ENCODE measurements at regions not wholly inside any gene's neighbourhood (a gene's known extent, or its start where the extent isn't known, plus 50 kb on each side); places are given as distances from the start of the nearest gene placed in this dataset.

GRCh38 chr11:29211202-29211601, 805.6 kb downstream of the KCNA4 start:
- no peak for TF ChIP-seq CTCF (conservative IDR thresholded peaks at IDR 0.05; ENCODE audit: low read depth, low read length)

DNA sequence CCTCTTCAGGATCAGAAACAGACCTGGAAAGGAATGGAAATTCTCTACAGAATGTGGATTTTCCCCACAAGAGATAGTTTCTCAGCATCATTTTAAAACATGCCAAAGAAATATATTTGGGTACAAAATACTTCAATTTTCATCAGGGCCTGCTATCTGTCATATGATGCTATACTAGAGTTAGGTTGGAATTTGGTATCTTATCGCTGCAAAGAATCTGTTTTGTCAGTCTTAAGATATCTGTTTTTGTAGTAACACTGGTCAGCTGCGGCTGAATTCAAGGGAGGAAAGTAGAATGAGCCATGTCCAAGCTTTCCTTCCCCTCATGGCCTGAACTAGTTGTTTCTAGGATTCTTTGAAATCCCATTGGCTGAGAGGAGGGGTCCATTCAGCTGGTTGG, 806.4 kb downstream of the KCNA4 start:
- no peak overlapping the region for H3K4me3 ChIP-seq (ENCODE audit: low read length)
- no peak for TF ChIP-seq CTCF (conservative IDR thresholded peaks at IDR 0.05; ENCODE audit: low read depth, low read length)
- DNase-seq (ENCODE audit: low read depth) = no peak

More at GRCh38 chr11:29211202-29211601, 805.6 kb downstream of the KCNA4 start:
- no peak for DNase-seq (ENCODE audit: low read depth)
- H3K4me3 ChIP-seq (ENCODE audit: low read length) = no peak overlapping the region

DNA sequence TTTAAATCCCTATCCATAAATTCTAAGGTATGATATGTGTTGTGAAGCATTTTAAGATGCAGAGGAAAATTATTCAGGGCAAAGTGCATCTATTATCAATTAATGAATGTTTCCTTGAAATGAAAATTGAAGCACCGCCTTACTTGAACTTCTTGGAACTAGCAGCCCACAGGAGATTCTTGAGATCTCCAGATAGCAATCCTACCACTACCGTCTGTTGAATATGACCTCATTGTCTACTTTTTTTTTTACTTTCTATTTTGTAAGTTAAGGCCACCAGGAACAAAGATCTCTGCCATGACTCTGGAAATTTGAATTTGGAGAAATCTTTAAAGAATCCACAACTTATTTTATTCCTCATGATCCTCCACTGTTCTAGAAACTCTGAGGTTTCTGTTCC, 808.7 kb downstream of the KCNA4 start:
- no peak for TF ChIP-seq CTCF (conservative IDR thresholded peaks at IDR 0.05; ENCODE audit: low read depth, low read length)
- no peak for DNase-seq (ENCODE audit: low read depth)
- no peak overlapping the region for H3K4me3 ChIP-seq (ENCODE audit: low read length)

- DNase-seq (ENCODE audit: low read depth) = no peak
- TF ChIP-seq CTCF (conservative IDR thresholded peaks at IDR 0.05; ENCODE audit: low read depth, low read length) = no peak
- no peak overlapping the region for H3K4me3 ChIP-seq (ENCODE audit: low read length)
These were observed 815.9 kb downstream of the KCNA4 start for GRCh38 chr11:29200791-29201562.

GRCh38 chr11:29190313-29190712, 826.5 kb downstream of the KCNA4 start:
- no peak for DNase-seq (ENCODE audit: low read depth)
- no peak for TF ChIP-seq CTCF (conservative IDR thresholded peaks at IDR 0.05; ENCODE audit: low read depth, low read length)
- no peak overlapping the region for H3K4me3 ChIP-seq (ENCODE audit: low read length)

DNA sequence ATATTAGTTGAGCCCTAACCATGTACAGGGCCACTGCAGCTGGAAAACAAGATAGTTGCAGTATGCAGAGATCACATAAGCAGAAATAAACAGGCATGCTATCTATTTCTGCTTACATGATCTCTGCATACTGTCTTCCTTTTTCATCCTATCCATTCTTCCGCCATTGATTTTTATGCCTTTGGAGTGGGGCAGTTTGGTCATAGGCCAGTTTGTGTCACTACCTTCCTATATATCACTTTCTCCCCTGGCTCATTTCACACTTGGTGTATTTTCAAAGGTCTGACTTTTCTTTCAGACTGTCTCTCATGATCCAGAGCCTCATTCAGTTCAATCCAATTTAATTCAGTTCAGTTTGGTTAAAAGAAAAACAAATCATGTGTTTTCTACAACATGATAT, 829.6 kb downstream of the KCNA4 start:
- TF ChIP-seq CTCF (conservative IDR thresholded peaks at IDR 0.05; ENCODE audit: low read depth, low read length) = no peak
- DNase-seq (ENCODE audit: low read depth) = no peak
- H3K4me3 ChIP-seq (ENCODE audit: low read length) = no peak overlapping the region
